ENCODE measurements at regions not wholly inside any gene's neighbourhood (a gene's known extent, or its start where the extent isn't known, plus 50 kb on each side); places are given as distances from the start of the nearest gene placed in this dataset.
"Not testable (repeated sequence)": the region's sequence is repeated elsewhere in the genome, so short reads cannot be mapped to it uniquely, and the experiment has no call there.

DNA sequence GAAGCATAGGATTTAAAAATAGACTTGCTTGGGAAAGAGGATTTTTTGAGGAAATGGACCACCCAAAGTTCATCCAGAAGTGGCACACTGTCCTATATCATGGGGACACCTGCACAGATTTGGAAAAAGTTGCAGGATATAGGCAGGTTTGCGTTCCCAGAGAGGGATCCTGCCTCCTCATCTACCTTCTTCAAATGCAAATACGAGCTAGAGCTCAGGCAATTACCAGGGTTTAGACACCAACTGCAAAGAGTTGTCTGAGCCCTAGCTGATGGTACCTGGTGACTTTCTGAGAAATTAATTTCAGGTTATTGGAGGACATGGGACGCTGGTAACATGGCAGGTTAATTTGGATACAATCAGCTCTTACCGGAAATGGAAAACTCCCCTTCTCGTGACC, 423.7 kb upstream of the MTPN start:
- DNase-seq, result no peak

GRCh38 chr7:136399385-136399784, 422.2 kb upstream of the MTPN start:
- DNase-seq, result no peak

DNA sequence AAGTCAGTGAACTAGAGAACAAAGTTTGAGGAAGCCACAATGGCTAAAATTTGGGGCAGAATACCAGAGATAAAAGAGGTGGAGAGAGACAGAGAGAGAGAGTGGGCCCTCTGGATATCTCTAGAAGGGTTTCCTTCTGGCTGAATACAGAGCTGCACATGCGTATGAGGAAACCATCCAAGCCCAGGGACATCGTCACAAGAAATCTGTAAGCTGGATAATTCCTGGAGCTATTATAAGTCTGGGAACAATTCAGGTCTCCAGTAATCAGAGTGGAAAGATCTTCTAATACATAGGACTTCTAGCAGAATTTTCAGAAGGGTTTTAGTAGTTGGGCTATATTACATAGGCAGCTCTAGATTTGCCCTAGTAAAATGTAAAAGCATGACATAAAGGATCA, 415.7 kb upstream of the MTPN start:
- DNase-seq, result no peak

GRCh38 chr7:136391371-136391770, 414.2 kb upstream of the MTPN start:
- DNase-seq, result no peak

- DNase-seq, result no peak
Measured at GRCh38 chr7:136389933-136390332, 412.8 kb upstream of the MTPN start.

GRCh38 chr7:136386876-136387275, 409.7 kb upstream of the MTPN start:
- no peak for DNase-seq

DNA sequence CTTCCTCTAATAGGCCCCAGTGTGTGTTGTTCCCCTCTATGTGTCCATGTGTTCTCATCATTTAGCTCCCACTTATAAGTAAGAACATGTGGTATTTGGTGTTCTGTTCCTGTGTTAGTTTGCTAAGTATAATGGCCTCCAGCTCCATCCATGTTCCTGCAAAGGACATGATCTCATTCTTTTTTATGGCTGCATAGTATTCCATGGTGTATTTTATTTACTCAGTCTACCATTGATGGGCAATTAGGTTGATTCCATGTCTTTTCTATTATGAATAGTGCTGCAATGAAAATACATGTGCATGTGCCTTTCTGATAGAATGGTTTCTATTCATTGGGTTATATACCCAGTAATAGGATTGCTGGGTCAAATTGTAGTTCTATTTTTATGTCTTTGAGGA, 394.2 kb upstream of the MTPN start:
- not testable (repeated sequence) for DNase-seq

DNA sequence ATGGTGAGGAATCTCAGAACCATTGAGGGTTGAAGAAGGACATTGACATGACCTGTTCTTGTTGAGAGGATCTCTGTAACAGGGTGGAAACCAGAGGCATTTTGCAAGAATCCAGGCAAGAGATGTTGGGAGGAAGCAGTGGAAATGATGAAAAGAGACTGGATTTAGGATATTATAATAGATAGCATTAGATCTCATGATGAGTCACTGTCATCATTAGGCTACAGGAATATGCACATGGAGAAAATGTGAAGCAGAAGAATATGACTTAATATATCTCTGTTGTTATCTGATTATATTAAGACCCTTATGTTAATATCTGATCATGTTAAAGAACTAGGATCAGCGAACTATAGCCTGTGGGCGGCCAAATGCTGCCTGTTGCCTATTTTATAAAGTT, 393.0 kb upstream of the MTPN start:
- DNase-seq, result no peak

GRCh38 chr7:136369225-136369624, 392.1 kb upstream of the MTPN start:
- no peak for DNase-seq

DNA sequence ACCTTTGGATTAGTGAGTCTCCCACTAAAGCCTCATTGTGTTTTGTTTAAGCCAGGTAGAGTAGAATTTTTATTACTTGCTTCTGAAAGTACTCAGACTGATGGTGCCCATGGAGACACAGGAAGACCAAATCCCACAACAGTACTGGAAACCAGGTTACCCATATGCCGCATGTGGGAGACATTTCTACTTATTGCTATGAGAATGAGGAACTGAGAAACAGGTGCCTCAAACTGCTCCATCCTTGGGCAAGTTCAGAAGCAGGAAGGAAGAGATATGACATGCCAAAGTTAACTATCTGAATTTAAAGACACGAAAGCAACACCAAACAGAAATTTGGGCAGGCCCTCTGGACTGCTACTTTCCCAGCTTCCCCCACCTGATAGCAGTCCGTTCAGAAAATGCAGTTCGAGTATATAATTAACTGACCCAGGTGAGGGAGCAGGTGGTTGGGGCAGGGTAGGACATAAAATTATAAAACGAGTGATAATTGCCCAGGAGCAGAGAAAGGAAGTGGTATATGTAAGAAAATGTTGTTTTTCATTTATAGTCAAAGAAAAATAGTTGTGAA, 382.3 kb upstream of the MTPN start:
- no peak for DNase-seq

GRCh38 chr7:136353287-136353686, 376.1 kb upstream of the MTPN start:
- no peak for DNase-seq

GRCh38 chr7:136348542-136349192, 371.5 kb upstream of the MTPN start:
- no peak for DNase-seq

- DNase-seq, result no peak
Measured at GRCh38 chr7:136348142-136348541, 371.0 kb upstream of the MTPN start.

DNA sequence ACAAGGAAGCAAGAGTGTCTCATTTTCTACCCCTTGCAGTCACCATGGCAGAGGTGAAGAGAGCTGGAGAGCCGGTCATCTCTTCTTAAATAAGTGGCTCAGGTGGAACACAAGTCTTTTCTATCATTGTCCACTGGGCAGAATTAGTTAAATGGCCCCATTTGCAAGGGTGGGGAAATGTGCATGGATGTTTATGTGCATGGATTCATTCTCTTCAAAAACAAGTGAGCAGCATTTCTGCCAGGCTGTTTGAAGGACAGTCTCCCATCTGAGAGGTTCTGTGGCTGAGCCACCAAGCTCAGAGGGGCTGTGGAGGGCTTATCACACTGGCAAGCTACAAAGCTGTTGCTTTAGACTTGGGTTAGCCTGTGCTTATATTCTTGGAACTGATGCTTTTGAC, 370.3 kb upstream of the MTPN start:
- DNase-seq, result no peak

DNA sequence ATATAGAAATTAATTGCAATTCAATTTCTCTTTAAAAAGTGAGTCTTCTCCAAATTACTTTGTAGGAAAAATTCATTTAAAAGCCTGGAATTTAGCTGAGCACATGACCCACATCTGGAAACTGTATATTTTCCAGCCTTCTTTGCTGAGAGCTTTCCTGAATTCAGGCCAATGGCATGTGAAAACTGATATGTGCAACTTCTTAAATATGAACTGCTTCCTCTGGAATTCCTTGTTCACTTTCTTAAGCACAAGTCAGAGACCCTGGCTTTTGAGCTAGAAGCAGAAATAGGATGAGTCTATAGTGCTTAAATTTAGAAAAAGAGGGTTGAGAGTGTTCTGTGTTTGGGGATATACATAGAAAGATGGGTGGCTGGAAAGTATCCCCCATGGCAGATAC, 365.1 kb upstream of the MTPN start:
- DNase-seq, result no peak

- no peak for DNase-seq
Measured at GRCh38 chr7:136339464-136339863, 362.3 kb upstream of the MTPN start.

DNA sequence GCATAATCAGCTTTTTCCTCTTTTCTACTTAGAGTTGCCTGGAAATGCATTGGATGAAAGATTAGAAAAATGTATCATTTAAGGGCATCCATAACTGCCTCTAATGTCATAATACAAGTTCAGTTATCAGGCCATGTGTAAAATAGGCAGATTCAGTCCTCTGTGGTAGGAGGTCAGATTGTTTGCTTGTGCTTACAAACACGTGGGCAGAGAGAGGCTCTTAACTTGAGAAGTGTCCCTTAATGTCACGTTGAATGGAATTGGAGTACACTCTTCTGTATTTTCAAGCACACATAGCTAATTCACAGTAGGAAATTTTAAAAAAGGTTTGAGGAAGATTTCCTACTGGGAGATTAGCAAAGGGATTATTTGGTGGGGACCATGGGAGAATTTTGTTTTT, 359.8 kb upstream of the MTPN start:
- no peak for DNase-seq

GRCh38 chr7:136333636-136334035, 356.5 kb upstream of the MTPN start:
- no peak for DNase-seq

GRCh38 chr7:136326045-136326609, 349.0 kb upstream of the MTPN start:
- DNase-seq, result no peak

- DNase-seq, result no peak
Measured at GRCh38 chr7:136325578-136325977, 348.4 kb upstream of the MTPN start.

GRCh38 chr7:136325027-136325426, 347.9 kb upstream of the MTPN start:
- DNase-seq, result no peak

- no peak for DNase-seq
Measured at GRCh38 chr7:136324073-136324704, 347.0 kb upstream of the MTPN start.

DNA sequence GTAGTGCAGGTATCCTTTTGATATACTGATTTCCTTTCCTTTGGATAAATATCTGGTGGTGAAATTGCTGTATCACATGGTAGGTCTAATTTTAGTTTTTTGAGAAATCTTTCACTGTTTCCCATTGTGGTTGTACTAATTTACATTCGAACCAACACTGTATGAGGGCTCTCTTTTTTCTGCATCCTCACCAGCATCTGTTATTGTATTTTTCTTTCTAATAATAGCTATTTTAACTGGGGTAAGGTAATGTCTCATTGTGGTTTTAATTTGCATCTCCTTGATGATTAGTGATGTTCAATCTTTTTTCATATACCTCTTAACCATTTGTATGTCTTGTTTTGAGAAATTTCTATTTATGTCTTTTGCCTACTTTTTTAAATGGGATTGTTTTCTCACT, 335.4 kb upstream of the MTPN start:
- no peak for DNase-seq

DNA sequence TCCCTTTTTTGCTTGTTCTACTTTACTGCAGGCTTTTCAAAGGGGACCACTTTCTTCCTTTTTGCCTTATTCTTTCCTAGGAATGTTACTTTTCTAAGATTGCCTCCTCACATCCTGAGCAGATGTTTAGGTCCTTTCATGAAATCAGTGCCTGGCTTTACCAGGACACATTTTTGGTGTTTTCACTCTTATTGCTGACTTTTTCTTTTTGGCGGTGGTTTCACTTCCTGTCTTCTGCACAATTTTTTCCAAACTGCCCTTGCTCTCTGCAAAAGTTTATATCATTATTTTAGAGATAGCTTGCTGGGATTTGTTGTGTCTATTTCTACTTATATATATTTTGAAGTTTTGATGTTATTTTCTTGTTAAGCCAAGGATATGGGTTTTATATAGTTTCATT, 332.2 kb upstream of the MTPN start:
- DNase-seq, result no peak

Data from activated gamma-delta T cell treated with Interleukin-2 at 50 U/mL for 16 hours (primary cell).